SK-N-SH (cell line): ENCODE measurements at regions not wholly inside any gene's neighbourhood (a gene's known extent, or its start where the extent isn't known, plus 50 kb on each side); places are given as distances from the start of the nearest gene placed in this dataset.

Source experiments
- CTCF ChIA-PET: fragments of 300-600, 350-600 bp; formaldehyde crosslinking; extraction: SDS; loops from one replicate; lab custom pipeline; 2021; lab: Yijun Ruan, JAX
- POLR2A ChIA-PET: fragments of 350-600 bp; sonication (Branson Sonifier 250); formaldehyde crosslinking; extraction: SDS; loops from one replicate; lab custom pipeline; 2020; ENCODE audit warnings: antibody characterized with exemption, inconsistent platforms; lab: Yijun Ruan, JAX
- DNase-seq: peaks from one replicate; pipeline ENCODE4 v3.0.0; 2012
- H2AFZ ChIP-seq: fragments of 200-600 bp; sonication (generic); 2 replicates; pipeline ENCODE4 v1.8.1; 2016; ENCODE audit warnings: antibody characterized with exemption, mild to moderate bottlenecking, low read depth
- H3F3A ChIP-seq: fragments of 200-600 bp; sonication (generic); replicated peaks from 2 replicates; pipeline ENCODE3; 2016; ENCODE audit warnings: antibody characterized with exemption, mild to moderate bottlenecking; ENCODE audit not compliant: insufficient read depth
- H3K27ac ChIP-seq, 2 experiments: fragments of 200-500 bp in 1 of 2; fragments of 200-600 bp in 1 of 2; sonication (Bioruptor generic) in 1 of 2; sonication (generic), shearing (Covaris generic) in 1 of 2; 2 replicates each; pipeline versions ENCODE4 v1.5.1 to v1.6.1; 2014 to 2016; ENCODE audit warnings: low read depth in 2 of 2, inconsistent platforms in 1 of 2, low read length in 1 of 2, mild to moderate bottlenecking in 1 of 2, mixed read lengths in 1 of 2
- H3K27me3 ChIP-seq: fragments of 200-600 bp; sonication (generic), shearing (Covaris generic); 2 replicates; pipeline ENCODE4 v1.6.1; 2016; ENCODE audit warnings: mixed run types; ENCODE audit not compliant: insufficient read depth
- H3K36me3 ChIP-seq, 2 experiments: fragments of 200-500 bp in 1 of 2; fragments of 200-600 bp in 1 of 2; sonication (Bioruptor generic) in 1 of 2; sonication (generic) in 1 of 2; replicated peaks in 1 of 2; 2 replicates each; pipeline versions ENCODE3 to v1.5.1; 2014 to 2016; ENCODE audit warnings: low read length in 1 of 2, mild to moderate bottlenecking in 1 of 2; ENCODE audit not compliant: insufficient read depth in 2 of 2, control insufficient read depth in 1 of 2
- H3K4me1 ChIP-seq, 2 experiments: fragments of 200-500 bp in 1 of 2; fragments of 200-600 bp in 1 of 2; sonication (Bioruptor generic) in 1 of 2; sonication (generic), shearing (Covaris generic) in 1 of 2; 2 replicates each; pipeline versions ENCODE4 v1.5.1 to v1.6.1; 2014 to 2016; ENCODE audit warnings: low read depth in 1 of 2, low read length in 1 of 2, mixed run types in 1 of 2; ENCODE audit not compliant: insufficient read depth in 2 of 2, control insufficient read depth in 1 of 2
- H3K4me2 ChIP-seq: fragments of 200-600 bp; sonication (generic), shearing (Covaris generic); 2 replicates; pipeline ENCODE4 v1.6.1; 2017; ENCODE audit warnings: mixed run types
- H3K4me3 ChIP-seq, 2 experiments: fragments of 200-500 bp in 1 of 2; fragments of 200-600 bp in 1 of 2; sonication (Bioruptor generic) in 1 of 2; sonication (generic), shearing (Covaris generic) in 1 of 2; 2 replicates each; pipeline versions ENCODE4 v1.5.1 to v1.8.1; 2014 to 2016; ENCODE audit warnings: low read depth in 2 of 2, inconsistent platforms in 1 of 2, low read length in 1 of 2, mild to moderate bottlenecking in 1 of 2, mixed read lengths in 1 of 2, moderate library complexity in 1 of 2
- H3K79me2 ChIP-seq: fragments of 200-600 bp; sonication (generic); 2 replicates; pipeline ENCODE4 v1.8.1; 2017; ENCODE audit warnings: mild to moderate bottlenecking; ENCODE audit not compliant: insufficient read depth
- H3K9ac ChIP-seq: fragments of 200-600 bp; sonication (generic); 2 replicates; pipeline ENCODE4 v1.6.1; 2017; ENCODE audit warnings: mixed run types
- H3K9me2 ChIP-seq: fragments of 200-600 bp; sonication (generic); 2 replicates; pipeline ENCODE4 v1.6.1; 2017; ENCODE audit warnings: mixed run types
- H3K9me3 ChIP-seq: fragments of 200-600 bp; sonication (generic); 2 replicates; pipeline ENCODE4 v1.6.1; 2017; ENCODE audit warnings: mixed run types, mild to moderate bottlenecking, moderate library complexity
- H4K20me1 ChIP-seq: fragments of 200-600 bp; sonication (generic); 2 replicates; pipeline ENCODE4 v1.6.1; 2017; ENCODE audit warnings: mild to moderate bottlenecking, mixed run types; ENCODE audit not compliant: insufficient read depth
- CHD2 ChIP-seq: fragments of 150-350 bp; IDR thresholded peaks from 2 replicates; pipeline ENCODE4 v1.6.1; 2018; ENCODE audit warnings: low read length; ENCODE audit not compliant: partially characterized antibody
- CTCF ChIP-seq: fragments of 200-600 bp; sonication (generic); IDR thresholded peaks from 2 replicates; pipeline ENCODE4 v1.6.1; 2017; ENCODE audit warnings: antibody characterized with exemption, mild to moderate bottlenecking, moderate library complexity
- EP300 ChIP-seq, 2 experiments: IDR thresholded peaks; 2 replicates each; pipeline versions ENCODE4 v1.4.0 to v1.6.1; 2012; ENCODE audit warnings: borderline replicate concordance in 1 of 2, low read depth in 1 of 2, low read length in 1 of 2
- EZH2phosphoT487 ChIP-seq: fragments of 200-600 bp; sonication (generic); IDR thresholded peaks from 2 replicates; pipeline ENCODE4 v1.6.1; 2017; ENCODE audit warnings: low read depth, mixed run types, mild to moderate bottlenecking, antibody characterized with exemption, moderate library complexity, borderline replicate concordance
- IRF3 ChIP-seq: fragments of 150-350 bp; IDR thresholded peaks from 2 replicates; pipeline ENCODE4 v1.6.1; 2016; ENCODE audit warnings: mild to moderate bottlenecking, low read depth, low read length
- JUND ChIP-seq: IDR thresholded peaks from 2 replicates; pipeline ENCODE4 v1.4.0; 2012
- MAX ChIP-seq: IDR thresholded peaks from 2 replicates; pipeline ENCODE4 v1.4.0; 2012; ENCODE audit warnings: low read depth
- MEF2A ChIP-seq: IDR thresholded peaks from 2 replicates; pipeline ENCODE4 v1.4.0; 2012; ENCODE audit warnings: low read depth, borderline replicate concordance
- MXI1 ChIP-seq: IDR thresholded peaks from 2 replicates; pipeline ENCODE4 v1.6.1; 2012; ENCODE audit warnings: mild to moderate bottlenecking, low read depth, low read length, improper control_type of control experiment
- NFIC ChIP-seq: IDR thresholded peaks from 2 replicates; pipeline ENCODE4 v1.4.0; 2012; ENCODE audit warnings: borderline replicate concordance
- NRF1 ChIP-seq: IDR thresholded peaks from 2 replicates; pipeline ENCODE4 v1.6.1; 2012; ENCODE audit warnings: low read depth, mild to moderate bottlenecking, low read length
- RAD21 ChIP-seq: IDR thresholded peaks from 2 replicates; pipeline ENCODE4 v1.6.1; 2012; ENCODE audit warnings: mild to moderate bottlenecking, low read length
- RCOR1 ChIP-seq: fragments of 150-350 bp; IDR thresholded peaks from 2 replicates; pipeline ENCODE4 v1.6.1; 2017; ENCODE audit warnings: antibody characterized with exemption, low read length
- RXRA ChIP-seq: IDR thresholded peaks from 2 replicates; pipeline ENCODE4 v1.4.0; 2012; ENCODE audit warnings: low read depth, mild to moderate bottlenecking, borderline replicate concordance
- SMC3 ChIP-seq: IDR thresholded peaks from 2 replicates; pipeline ENCODE4 v1.6.1; 2012; ENCODE audit warnings: low read depth, low read length, improper control_type of control experiment
- TCF12 ChIP-seq: IDR thresholded peaks from 2 replicates; pipeline ENCODE4 v1.4.0; 2012
- TEAD4 ChIP-seq: IDR thresholded peaks from 2 replicates; pipeline ENCODE4 v1.4.0; 2012; ENCODE audit warnings: mild to moderate bottlenecking, borderline replicate concordance; ENCODE audit not compliant: insufficient read depth
- USF1 ChIP-seq: IDR thresholded peaks from 2 replicates; pipeline ENCODE4 v1.4.0; 2012; ENCODE audit warnings: low read depth, borderline replicate concordance
- USF2 ChIP-seq: fragments of 150-350 bp; IDR thresholded peaks from 2 replicates; pipeline ENCODE4 v1.6.1; 2017; ENCODE audit warnings: antibody characterized with exemption, low read length, low read depth, borderline replicate concordance
- YY1 ChIP-seq: IDR thresholded peaks from 2 replicates; pipeline ENCODE4 v1.4.0; 2012; ENCODE audit warnings: low read depth, mild to moderate bottlenecking
- ZBTB33 ChIP-seq: IDR thresholded peaks from 2 replicates; pipeline ENCODE4 v1.4.0; 2012; ENCODE audit warnings: low read depth, borderline replicate concordance
- WGBS: methylation state at CpG from one replicate; pipeline ENCODE4 v1.1.6; 2017; ENCODE audit warnings: low lambda C conversion rate; 5-methylcytosine and 5-hydroxymethylcytosine counted together

GRCh38 chr6:76774781-76775384, 688.4 kb downstream of the HTR1B start (continued):
- TF ChIP-seq IRF3 (no peak), NRF1 (no peak), RAD21 (no peak), CTCF (no peak)

- 0% methylated on average over 2 of the region's 2 CpGs for WGBS
Measured at GRCh38 chr6:76772951-76773350, 690.3 kb downstream of the HTR1B start.

More at GRCh38 chr6:76772951-76773350, 690.3 kb downstream of the HTR1B start:
- Histone ChIP-seq H3K4me3 (no peak overlapping the region), H3K27ac (no peak overlapping the region), H3K9ac (no peak overlapping the region), H3K4me2 (no peak overlapping the region), H3K36me3 (no peaks in the 10 kb centered on the region), H4K20me1 (no peaks in the 10 kb centered on the region), H3K9me3 (no peaks in the 10 kb centered on the region), H3K4me1 (no peaks in the 10 kb centered on the region), H3F3A (no peaks in the 10 kb centered on the region), H3K27me3 (no peaks in the 10 kb centered on the region), H2AFZ (no peak overlapping the region), H3K79me2 (no peaks in the 10 kb centered on the region), H3K9me2 (no peaks in the 10 kb centered on the region)
- ChIA-PET POLR2A (no interaction called here), CTCF (no interaction called here)
- no peak for DNase-seq
- TF ChIP-seq TEAD4 (no peak), SMC3 (no peak), ZBTB33 (no peak), MXI1 (no peak), EP300 (IDR thresholded peaks at IDR 0.05; ENCODE audit: borderline replicate concordance in 1 of 2, low read depth in 1 of 2, low read length in 1 of 2) (no peak), CTCF (no peak), USF2 (no peak), RXRA (no peak), MEF2A (no peak), TCF12 (no peak), USF1 (no peak), NFIC (no peak), CHD2 (no peak), IRF3 (no peak), YY1 (no peak), EZH2phosphoT487 (no peak), RCOR1 (no peak), JUND (no peak), MAX (no peak)
